WTC11 (cell line): ENCODE measurements at regions not wholly inside any gene's neighbourhood (a gene's known extent, or its start where the extent isn't known, plus 50 kb on each side); places are given as distances from the start of the nearest gene placed in this dataset.

ENCODE experiments used
- ATAC-seq: fragments of 200-7000 bp; cut with Tn5 transposase; 2 replicates; pipeline ENCODE4 v1.10.0; 2021; ENCODE audit warnings: mild to moderate bottlenecking, moderate library complexity
- CTCF ChIA-PET: fragments of 300-600 bp; sonication (Branson Sonifier 250); formaldehyde crosslinking; loops from one replicate; lab custom pipeline; 2021; ENCODE audit warnings: antibody characterized with exemption; lab: Charles Lee
- POLR2A ChIA-PET: fragments of 350-600 bp; sonication (Branson Sonifier 250); formaldehyde crosslinking; loops from one replicate; lab custom pipeline; 2021; ENCODE audit warnings: antibody characterized with exemption; lab: Charles Lee
- DNase-seq: peaks from one replicate; pipeline ENCODE4 v3.0.0; 2021; ENCODE audit warnings: low spot score
- H3K27ac Mint-ChIP-seq: 2 replicates; pipeline ENCODE4 v1.8.0; 2021; ENCODE audit warnings: mixed read lengths
- H3K27me3 Mint-ChIP-seq: 2 replicates; pipeline ENCODE4 v1.8.0; 2021; ENCODE audit warnings: low read depth, mild to moderate bottlenecking, moderate library complexity, mixed read lengths
- H3K36me3 Mint-ChIP-seq: 2 replicates; pipeline ENCODE4 v1.8.0; 2021; ENCODE audit warnings: mixed read lengths
- H3K4me1 Mint-ChIP-seq: 2 replicates; pipeline ENCODE4 v1.8.0; 2022; ENCODE audit warnings: mixed read lengths
- H3K4me3 Mint-ChIP-seq: 2 replicates; pipeline ENCODE4 v1.8.0; 2021; ENCODE audit warnings: mild to moderate bottlenecking, moderate library complexity, mixed read lengths
- H3K9me3 Mint-ChIP-seq: 2 replicates; pipeline ENCODE4 v1.8.0; 2021; ENCODE audit warnings: mixed read lengths
- AFF4 ChIP-seq: sonication (generic); formaldehyde crosslinking; IDR thresholded peaks from 2 replicates; pipeline ENCODE4 v1.8.1; 2023; ENCODE audit warnings: mild to moderate bottlenecking, missing genetic modification reagents, borderline replicate concordance
- CBFB ChIP-seq: sonication (generic); formaldehyde crosslinking; IDR thresholded peaks from 2 replicates; pipeline ENCODE4 v1.8.1; 2022; ENCODE audit warnings: mild to moderate bottlenecking, low read depth, missing genetic modification reagents
- E2F1 ChIP-seq: sonication (generic); formaldehyde crosslinking; IDR thresholded peaks from 2 replicates; pipeline ENCODE4 v1.8.0; 2022; ENCODE audit warnings: mild to moderate bottlenecking, missing genetic modification reagents
- E2F4 ChIP-seq: sonication (generic); formaldehyde crosslinking; IDR thresholded peaks from 2 replicates; pipeline ENCODE4 v1.8.1; 2022; ENCODE audit warnings: low read depth, mild to moderate bottlenecking, moderate library complexity, missing genetic modification reagents, borderline replicate concordance
- ETV6 ChIP-seq: sonication (generic); formaldehyde crosslinking; IDR thresholded peaks from 2 replicates; pipeline ENCODE4 v1.8.1; 2022; ENCODE audit warnings: mild to moderate bottlenecking, missing genetic modification reagents
- FOXK1 ChIP-seq: sonication (generic); formaldehyde crosslinking; IDR thresholded peaks from 2 replicates; pipeline ENCODE4 v1.8.0; 2022; ENCODE audit warnings: mild to moderate bottlenecking, moderate library complexity, missing genetic modification reagents
- GABPB1 ChIP-seq: sonication (generic); formaldehyde crosslinking; IDR thresholded peaks from 2 replicates; pipeline ENCODE4 v1.8.1; 2023; ENCODE audit warnings: mild to moderate bottlenecking, missing genetic modification reagents
- JAZF1 ChIP-seq: fragments of 250-450 bp; sonication (Bioruptor Pico); IDR thresholded peaks from 2 replicates; pipeline ENCODE4 v1.9.0; 2021; ENCODE audit warnings: moderate library complexity, mild to moderate bottlenecking, inconsistent platforms
- MYBL2 ChIP-seq: sonication (generic); formaldehyde crosslinking; IDR thresholded peaks from 2 replicates; pipeline ENCODE4 v1.8.1; 2023; ENCODE audit warnings: mild to moderate bottlenecking, moderate library complexity, missing genetic modification reagents
- NR1H2 ChIP-seq: sonication (generic); formaldehyde crosslinking; IDR thresholded peaks from 2 replicates; pipeline ENCODE4 v1.9.0; 2021; ENCODE audit warnings: mild to moderate bottlenecking, moderate library complexity, missing genetic modification reagents
- PRRX2 ChIP-seq: fragments of 250-450 bp; sonication (Bioruptor Pico); IDR thresholded peaks from 2 replicates; pipeline ENCODE4 v1.8.0; 2021; ENCODE audit warnings: mild to moderate bottlenecking
- STAT6 ChIP-seq: sonication (generic); formaldehyde crosslinking; conservative IDR thresholded peaks from 2 replicates; pipeline ENCODE4 v1.8.1; 2023; ENCODE audit warnings: mild to moderate bottlenecking, low read depth, missing genetic modification reagents, moderate library complexity
- TEAD1 ChIP-seq: sonication (generic); formaldehyde crosslinking; IDR thresholded peaks from 2 replicates; pipeline ENCODE4 v1.8.0; 2022; ENCODE audit warnings: mild to moderate bottlenecking, missing genetic modification reagents
- TP53 ChIP-seq: sonication (generic); formaldehyde crosslinking; IDR thresholded peaks from 2 replicates; pipeline ENCODE4 v1.8.1; 2023; ENCODE audit warnings: mild to moderate bottlenecking, missing genetic modification reagents
- USF2 ChIP-seq: sonication (generic); formaldehyde crosslinking; IDR thresholded peaks from 2 replicates; pipeline ENCODE4 v1.8.1; 2023; ENCODE audit warnings: mild to moderate bottlenecking, missing genetic modification reagents, moderate library complexity
- ZBTB43 ChIP-seq: sonication (generic); formaldehyde crosslinking; IDR thresholded peaks from 2 replicates; pipeline ENCODE4 v1.8.1; 2023; ENCODE audit warnings: mild to moderate bottlenecking, missing genetic modification reagents
- ZNF396 ChIP-seq: fragments of 250-450 bp; sonication (Bioruptor Pico); IDR thresholded peaks from 2 replicates; pipeline ENCODE4 v1.8.0; 2021; ENCODE audit warnings: mild to moderate bottlenecking, moderate library complexity, borderline replicate concordance
- ZNF423 ChIP-seq: fragments of 250-450 bp; sonication (Bioruptor Pico); IDR thresholded peaks from 2 replicates; pipeline ENCODE4 v2.1.2; 2022; ENCODE audit warnings: mild to moderate bottlenecking, moderate library complexity
- ZNF425 ChIP-seq: fragments of 250-450 bp; sonication (Bioruptor Pico); conservative IDR thresholded peaks from 2 replicates; pipeline ENCODE4 v1.9.0; 2021; ENCODE audit warnings: mild to moderate bottlenecking

- TF ChIP-seq ETV6 (CRISPR knock-in tag) = no peak
- no peak for TF ChIP-seq PRRX2
These were observed 76.6 kb downstream of the YIPF5 start (continued) for GRCh38 chr5:144093868-144094267.

- Mint-ChIP-seq H3K4me1 (peaks cover 7% of the 10 kb centered on the region), H3K27me3 (peaks cover 11% of the 10 kb centered on the region), H3K36me3 (no peaks in the 10 kb centered on the region), H3K9me3 (peaks cover 5% of the 10 kb centered on the region), H3K27ac (no peak overlapping the region), H3K4me3 (no peak overlapping the region)
- ChIA-PET POLR2A (no interaction called here), CTCF (no interaction called here)
- ATAC-seq (no peak), DNase-seq (no peak)
- no peak for TF ChIP-seq ZBTB43 (CRISPR knock-in tag)
- TF ChIP-seq ZNF425 (CRISPR knock-in tag) = no peak
- no peak for TF ChIP-seq TP53 (CRISPR knock-in tag)
- TF ChIP-seq TEAD1 (CRISPR knock-in tag) = no peak
- no peak for TF ChIP-seq AFF4 (CRISPR knock-in tag)
- no peak for TF ChIP-seq FOXK1 (CRISPR knock-in tag)
- TF ChIP-seq ZNF396 = no peak
- TF ChIP-seq E2F4 (CRISPR knock-in tag) = no peak
- TF ChIP-seq PRRX2 = no peak
- TF ChIP-seq USF2 (CRISPR knock-in tag) = no peak
- TF ChIP-seq MYBL2 (CRISPR knock-in tag) = no peak
- TF ChIP-seq CBFB (CRISPR knock-in tag) = no peak
These were observed 69.8 kb downstream of the YIPF5 start for GRCh38 chr5:144100702-144101101.

GRCh38 chr5:144101616-144102015 is 68.8 kb downstream of the YIPF5 start:
- H3K27me3 Mint-ChIP-seq = peaks cover 5% of the 10 kb centered on the region
- peaks cover 4% of the 10 kb centered on the region for H3K9me3 Mint-ChIP-seq
- no peak overlapping the region for H3K4me3 Mint-ChIP-seq
- H3K4me1 Mint-ChIP-seq = peaks cover 7% of the 10 kb centered on the region
- no peak overlapping the region for H3K27ac Mint-ChIP-seq
- DNase-seq = no peak
- no peak for ATAC-seq
- no peaks in the 10 kb centered on the region for H3K36me3 Mint-ChIP-seq
- ChIA-PET POLR2A (no interaction called here), CTCF (no interaction called here)
- TF ChIP-seq ZNF425 (CRISPR knock-in tag) (no peak), E2F1 (no peak), STAT6 (CRISPR knock-in tag) (no peak), ZNF423 (no peak), JAZF1 (CRISPR knock-in tag) (no peak), GABPB1 (CRISPR knock-in tag) (no peak), NR1H2 (CRISPR knock-in tag) (no peak)
